GM20431 (cell line): ENCODE measurements at regions not wholly inside any gene's neighbourhood (a gene's known extent, or its start where the extent isn't known, plus 50 kb on each side); places are given as distances from the start of the nearest gene placed in this dataset.

Source experiments
- in situ Hi-C: fragments of 300-500 bp; cut with MseI, MboI; formaldehyde crosslinking; loops from one replicate; pipeline ENCODE4 v1.15.0; 2020; ENCODE audit warnings: low sequenced_read_pairs; ENCODE audit not compliant: unreplicated experiment

DNA sequence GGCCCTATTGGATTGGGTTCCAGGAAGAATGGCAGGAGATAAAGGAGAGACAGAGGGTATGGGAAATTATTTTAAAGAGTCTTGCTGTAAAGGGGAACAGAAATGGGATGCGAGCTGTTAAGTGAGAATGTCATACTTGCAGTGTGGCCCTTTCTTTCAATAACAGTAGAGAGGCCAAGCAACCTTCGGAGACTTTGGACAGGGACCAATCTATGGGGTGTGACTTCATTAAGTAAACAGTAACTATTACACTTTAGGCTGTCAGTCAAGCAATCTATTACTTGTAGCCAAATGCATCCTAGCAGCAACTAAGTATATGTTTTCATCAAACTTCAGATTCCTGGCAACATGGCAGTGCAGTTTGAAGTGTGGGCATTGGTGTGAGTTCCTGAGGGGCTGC lies 376.2 kb upstream of the LARGE1 start:
- in situ Hi-C loops = no loop called here

DNA sequence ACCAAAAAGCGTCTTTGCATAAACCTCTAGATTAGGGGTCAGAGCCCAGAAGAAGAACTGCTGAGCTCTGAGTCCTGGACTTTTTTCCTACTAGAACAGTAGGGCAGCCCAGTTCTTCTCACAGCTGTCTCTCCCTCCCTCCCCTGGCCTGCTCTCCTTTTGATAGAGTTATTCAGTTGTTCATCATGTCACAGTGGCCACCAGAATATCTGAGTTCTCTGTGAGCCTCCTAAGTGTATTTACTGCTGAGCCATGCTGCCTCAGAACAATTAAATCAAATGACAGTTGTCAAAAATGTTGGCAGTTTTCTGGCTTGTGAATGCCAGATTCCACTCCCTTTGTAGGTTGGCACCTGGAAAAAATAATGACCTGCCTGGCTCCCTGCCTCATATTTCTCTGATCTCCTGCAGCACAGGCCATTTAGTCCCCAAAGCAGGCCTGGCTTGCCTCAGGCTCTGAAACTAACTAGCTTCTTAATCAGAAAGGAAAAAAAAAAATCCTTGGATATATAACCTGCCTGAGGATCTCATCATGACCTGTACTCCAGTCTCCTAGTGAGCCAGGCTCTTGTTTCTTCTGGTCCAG lies 377.4 kb upstream of the LARGE1 start:
- in situ Hi-C loops = no loop called here

DNA sequence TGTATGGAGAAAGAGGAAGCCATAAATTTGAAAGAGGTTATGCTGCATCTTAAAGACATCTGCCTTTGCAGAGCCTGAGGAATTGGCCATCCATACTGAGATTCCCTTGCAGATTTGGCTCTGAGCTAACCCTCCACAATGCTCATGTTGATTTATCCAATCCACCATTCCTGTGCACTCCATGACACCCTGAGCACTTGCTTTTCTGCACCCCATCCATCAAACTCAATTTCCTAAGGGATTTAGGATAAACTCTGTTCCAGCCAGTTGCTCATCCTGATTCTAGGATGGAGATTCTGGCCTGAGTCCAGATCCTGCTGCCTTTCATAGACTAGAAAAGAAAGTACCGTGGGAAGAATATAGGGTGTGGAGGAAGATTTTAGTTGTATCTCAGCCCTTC lies 379.2 kb upstream of the LARGE1 start:
- in situ Hi-C loops = no loop called here

DNA sequence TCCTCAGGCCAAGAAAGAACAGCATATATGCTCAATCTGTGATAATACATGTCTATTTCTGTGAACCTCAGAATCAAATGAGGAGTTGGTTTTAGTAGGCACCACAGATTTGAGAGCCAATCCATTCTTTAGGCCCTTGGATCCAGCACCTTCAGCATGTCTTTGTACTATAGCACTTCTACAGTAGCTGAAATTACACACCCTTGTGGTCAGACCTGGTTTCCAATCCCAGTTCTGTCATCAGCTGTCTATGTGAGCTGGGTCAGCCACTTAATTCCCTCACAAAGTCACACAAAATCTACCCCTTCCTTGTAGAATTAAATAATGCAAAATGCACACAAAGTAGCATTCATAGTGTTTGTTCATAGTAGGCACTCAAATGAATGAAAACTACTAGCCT lies 381.3 kb upstream of the LARGE1 start:
- in situ Hi-C loops = no loop called here

DNA sequence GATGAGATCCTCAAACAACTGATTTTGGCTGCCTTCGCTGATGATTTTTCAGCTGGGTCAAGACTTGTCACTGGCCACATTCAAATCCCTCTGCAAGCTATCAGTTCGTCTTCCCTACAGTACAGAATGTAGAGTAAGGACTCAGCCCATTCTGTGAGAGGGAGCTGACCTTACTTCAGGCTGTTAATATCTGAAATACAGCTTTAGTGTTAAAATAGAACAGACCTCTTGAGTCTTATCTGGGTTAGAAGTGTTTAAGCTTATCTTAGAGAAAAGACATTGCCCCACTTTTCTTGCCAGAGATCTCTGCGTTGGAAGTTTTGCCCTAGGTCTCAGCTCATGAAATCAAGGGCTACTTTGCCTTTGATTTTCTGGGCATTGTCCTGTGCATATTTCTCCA lies 383.4 kb upstream of the LARGE1 start:
- in situ Hi-C loops = no loop called here

DNA sequence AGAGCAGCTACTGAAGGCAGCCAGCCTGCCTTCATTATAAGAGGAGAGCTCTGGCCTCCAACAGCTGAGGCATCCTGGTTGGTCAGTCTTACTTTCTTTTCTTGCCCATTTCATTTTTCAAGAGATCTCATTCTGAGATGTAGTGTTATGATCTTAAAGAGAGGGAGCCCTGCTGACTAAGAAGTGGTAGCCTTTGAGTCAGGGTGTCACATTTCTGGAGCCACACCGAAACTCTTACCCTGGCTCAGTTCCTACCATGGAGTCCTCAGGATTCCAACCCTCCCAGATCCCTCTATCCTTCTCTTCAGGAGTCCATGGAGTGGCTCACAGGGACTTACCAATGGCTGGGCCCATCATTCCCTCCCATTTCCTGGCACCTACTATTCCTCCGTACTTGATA lies 386.1 kb upstream of the LARGE1 start:
- in situ Hi-C loops = no loop called here

DNA sequence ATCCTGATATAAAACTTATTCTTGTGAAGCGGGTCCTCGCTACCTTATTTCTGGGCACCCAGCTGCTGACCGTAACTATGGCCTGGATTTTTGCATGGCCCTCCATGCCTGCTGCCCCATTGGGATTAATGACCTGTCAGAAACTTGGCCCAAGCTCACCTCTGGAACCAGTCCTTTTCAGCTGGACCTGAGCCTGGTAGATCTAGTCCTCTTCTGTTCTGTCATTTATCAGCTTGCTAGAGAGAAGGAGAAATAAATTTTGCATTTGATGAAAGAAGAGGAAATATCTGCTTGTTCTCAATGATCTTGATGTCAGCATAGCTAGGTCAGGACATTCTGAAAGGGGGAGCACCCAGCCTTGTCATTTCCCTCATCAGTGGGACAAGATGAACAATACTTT lies 387.8 kb upstream of the LARGE1 start:
- in situ Hi-C loops = no loop called here

DNA sequence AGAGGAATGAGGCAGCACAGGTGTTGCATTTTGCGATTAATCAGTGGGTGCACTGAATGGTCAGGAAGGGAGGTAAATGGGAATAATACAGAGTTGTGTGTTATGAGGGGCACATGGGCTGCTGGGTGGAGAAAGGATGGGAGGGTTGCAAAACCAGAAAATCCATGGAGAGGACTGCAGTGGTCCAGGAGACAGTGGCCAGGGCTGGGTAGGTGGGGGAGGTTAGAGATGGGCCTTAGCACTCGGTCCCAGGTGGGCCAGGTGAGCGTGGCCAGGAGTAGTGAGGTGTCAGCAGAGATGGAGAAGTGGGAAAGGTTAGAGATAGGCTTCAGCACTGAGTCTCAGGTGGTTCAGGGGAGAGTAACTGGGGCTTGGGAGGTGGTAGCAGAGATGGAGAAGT lies 399.1 kb upstream of the LARGE1 start:
- in situ Hi-C loops = no loop called here

DNA sequence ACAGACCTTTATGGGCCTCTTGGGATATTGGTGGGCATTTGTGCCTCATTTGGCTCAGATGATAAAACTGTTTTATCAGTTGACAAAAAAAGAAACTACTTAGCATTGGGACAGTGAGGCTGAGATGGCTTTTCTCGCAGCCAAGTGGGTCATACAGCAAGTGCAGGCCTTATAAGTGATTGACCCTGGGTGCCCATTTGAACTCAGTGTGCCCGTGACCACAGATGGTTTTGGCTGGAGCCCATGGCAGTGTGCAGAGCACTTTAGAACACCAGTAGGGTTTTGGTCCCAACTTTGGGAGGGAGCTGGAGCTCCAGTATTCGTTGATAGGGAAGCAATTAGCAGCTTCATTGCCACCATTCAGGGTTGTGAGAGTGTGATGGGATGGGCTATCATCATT lies 404.5 kb upstream of the LARGE1 start:
- in situ Hi-C loops = no loop called here

DNA sequence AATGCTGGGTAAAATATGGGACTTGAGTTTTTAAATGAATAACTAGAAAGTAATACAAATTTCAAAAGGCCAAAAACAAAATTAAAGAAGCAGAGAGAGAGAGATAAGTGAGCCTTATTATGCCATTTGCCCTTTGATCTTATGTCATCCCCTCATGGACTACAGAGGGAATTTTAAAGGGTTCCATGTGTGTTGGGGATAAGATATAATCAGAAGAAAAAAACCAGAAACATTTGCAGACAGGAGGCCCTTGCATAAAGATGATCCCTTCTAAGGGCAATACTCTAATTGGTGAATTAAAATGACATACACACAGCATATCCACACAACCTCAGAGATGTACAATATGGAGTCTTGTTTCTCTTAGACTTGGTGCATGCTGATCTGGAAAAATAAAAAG lies 406.6 kb upstream of the LARGE1 start:
- in situ Hi-C loops = no loop called here

DNA sequence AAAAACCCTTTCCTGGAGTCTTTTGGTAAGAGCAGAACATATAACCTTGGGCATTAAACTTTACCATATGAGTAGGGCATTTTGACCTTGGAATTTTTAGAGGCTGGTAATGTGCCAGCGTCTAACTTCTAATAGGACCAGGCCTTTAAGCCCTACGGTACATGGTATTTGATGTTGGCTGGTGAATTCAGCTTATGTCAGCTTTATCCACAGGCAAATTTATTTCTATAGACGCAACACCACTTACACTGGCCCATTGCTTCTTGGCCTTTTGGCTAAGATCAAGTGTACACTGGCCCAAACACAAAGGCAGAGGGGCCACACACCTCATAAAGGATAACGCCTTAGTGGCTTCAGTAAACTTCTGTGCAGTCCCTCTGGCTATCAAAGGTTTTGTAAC lies 410.2 kb upstream of the LARGE1 start:
- in situ Hi-C loops = no loop called here

DNA sequence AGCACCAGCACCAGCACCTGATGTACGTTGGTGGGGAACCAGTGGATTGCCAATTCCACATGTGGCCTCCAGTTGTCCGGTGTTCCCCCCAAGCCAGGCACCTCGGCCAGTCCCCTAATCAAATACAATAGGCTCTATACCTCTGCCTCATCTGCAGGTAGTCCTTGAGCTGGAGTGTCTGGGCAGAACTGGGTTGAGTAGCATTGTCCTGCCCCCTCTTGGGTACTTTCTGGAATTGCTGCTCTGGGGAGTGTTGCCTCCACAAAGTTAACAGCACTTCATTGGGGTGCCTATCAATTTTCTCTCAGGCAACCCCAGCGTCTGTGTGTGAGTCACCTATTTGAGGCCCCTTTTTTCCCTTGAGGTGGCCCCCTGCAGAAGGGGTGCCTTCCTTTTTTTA lies 413.0 kb upstream of the LARGE1 start:
- in situ Hi-C loops = no loop called here

DNA sequence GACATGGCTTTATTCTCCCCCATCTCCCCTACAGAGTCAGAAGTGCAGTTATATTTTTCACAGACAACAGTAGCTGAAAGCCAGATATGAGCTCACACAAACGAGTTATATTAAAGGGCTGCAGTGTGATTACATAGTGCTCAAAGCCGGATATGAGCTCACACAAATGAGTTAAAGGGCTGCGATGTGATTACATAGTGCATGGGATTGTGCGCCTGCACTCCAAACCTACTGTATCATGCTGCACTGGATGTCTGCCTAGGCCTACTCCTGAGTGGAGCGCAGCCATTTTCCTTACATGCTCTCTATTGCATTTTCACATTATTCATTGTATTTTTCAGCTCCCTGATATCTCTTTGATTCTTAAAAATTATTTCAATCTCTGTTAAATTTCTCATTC lies 414.6 kb upstream of the LARGE1 start:
- in situ Hi-C loops = no loop called here

DNA sequence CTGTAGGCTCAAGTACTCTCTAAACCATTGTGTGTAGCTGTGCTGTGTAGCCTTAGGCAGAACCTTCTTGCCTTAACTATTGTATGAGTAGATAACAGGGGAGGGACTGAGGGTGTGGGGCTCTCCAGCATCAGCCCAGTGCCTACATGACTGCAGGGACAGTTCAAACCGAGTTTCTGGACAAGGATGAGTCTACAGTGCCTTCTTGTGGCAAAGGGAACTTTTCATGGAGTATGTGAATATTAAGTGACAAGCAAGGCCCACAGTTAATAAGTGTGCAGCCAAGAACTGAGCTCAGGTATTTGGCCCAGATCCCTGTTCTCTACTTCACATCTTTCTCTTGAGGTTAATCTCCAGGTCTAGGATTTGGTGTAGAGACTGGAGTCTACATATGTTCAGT lies 424.4 kb upstream of the LARGE1 start:
- in situ Hi-C loops = no loop called here

DNA sequence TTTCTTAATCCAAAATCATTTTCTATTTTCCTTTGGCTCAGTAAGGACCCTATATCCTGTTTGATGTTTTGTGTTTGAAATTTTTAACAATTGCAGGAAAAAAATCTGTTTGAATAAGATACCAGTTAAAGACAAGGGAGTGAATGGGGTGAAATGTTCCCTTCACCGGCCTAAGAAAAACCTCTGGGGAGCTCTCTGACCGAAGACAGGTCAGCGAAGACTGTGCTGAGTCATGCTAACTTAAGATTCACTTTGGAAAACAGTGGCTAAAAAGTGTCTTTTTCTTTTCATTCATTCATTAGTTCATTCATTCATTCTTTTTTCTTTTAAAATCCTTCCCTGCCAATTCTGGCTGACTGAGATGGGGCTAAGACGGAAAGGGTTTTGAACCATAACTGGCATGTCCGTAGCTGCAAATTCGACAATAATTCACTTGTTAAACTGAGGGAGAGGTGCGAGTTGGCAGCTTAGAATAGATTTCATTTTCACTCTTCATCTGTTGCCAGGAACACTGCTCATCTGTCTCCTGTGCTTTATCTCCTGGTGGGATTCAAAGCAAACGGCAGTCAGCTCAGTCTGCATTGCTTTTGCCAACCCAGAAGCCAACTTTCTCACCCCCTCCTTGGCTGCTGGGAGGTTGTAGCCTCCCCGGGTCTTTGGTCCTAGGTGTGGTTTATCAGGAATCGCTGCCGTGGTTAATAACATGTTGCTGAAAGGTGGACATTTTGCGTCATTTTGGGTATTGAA lies 434.0 kb upstream of the LARGE1 start:
- in situ Hi-C loops = no loop called here

DNA sequence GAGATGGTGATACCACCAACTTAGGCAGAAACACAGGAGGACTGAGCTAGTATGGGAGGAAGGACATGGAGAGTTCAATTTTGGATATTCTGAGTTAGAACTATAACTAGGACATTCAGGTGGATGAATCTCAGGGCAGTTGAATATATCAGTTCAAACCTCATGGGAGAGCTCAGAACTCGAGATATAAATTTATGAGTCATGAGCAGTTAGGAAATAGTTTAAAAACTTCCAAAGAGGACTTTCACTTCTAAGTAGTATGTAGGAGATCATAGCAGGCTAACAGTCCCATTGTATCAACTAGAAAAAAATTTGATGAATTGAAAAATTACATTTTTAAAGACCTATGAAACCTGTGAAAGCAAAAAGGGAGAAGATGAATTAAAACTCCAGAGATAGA lies 436.2 kb upstream of the LARGE1 start:
- in situ Hi-C loops = no loop called here

DNA sequence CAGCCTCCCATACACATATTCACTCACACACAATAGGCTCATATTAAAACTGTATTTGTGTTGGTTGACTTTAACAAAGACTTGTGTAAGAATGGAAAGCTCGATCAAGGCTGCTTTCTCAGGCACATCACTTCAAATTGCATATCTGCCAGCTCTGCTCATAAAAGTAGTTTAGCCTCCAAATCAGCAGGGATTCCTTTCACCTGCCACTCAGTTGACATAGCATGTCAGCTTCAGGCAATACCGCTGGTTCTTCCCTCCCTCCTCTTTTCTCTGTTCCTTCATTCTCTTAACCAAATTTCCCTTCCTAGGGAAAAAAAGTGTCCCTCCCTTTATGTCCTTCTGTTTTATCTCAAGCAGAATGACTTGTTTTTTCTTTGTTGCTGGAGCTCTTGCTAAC lies 450.4 kb upstream of the LARGE1 start:
- in situ Hi-C loops = no loop called here

DNA sequence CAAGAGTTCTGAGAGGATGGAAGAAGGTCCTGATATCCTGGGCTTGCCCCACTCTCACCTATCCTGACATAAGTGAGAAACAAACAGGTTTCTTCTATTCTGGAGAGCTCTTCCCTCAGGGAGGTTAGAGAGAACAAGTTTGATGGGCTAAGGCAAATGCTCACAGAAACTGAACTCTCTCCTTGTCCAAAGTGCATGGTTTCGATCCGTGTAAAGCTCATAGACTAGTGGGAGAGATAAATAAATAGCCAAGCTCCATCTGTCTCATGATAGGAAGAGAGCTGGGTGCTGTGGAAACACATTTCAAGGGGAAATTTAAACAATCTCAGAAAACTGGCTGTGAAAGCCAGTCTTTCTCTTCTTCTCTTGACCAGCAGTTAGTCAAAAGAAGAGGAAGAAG lies 459.5 kb upstream of the LARGE1 start:
- in situ Hi-C loops = no loop called here

DNA sequence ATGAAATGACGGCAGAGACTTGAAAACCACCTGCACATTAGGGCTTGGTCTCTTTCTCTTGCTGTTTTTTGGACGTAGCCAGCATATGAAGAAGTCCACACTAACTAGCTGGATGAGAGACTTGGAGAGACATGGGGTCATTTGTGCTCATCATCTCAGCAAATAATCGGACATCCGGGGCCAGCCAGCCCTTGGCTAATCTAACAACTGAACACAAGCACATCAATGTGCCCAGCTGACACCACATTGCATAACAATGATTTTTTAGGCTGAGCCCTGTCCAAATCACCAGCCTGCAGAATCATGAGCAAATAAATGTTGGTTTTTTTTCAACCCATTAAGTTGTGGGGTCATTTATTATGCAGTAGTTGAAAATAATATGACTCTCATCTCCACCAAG lies 460.3 kb upstream of the LARGE1 start:
- in situ Hi-C loops = no loop called here

DNA sequence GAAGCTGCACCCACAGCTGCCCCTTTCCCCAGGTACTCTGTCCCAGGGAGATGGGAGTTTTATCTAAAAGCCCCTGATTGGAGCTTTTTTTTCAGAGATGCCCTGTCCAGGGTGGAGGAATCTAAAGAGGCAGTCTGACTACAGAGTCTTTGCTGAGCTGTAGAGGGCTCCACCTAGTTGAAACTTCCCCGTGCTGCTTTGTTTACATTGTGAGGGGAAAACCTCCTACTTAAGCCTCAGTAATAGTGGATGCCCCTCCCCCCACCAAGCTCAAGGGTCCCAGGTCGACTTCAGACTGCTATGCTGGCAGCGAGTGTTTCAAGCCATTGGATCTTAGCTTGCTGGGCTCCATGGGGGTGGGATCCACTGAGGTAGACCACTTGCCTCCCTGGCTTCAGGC lies 470.1 kb upstream of the LARGE1 start:
- in situ Hi-C loops = no loop called here

DNA sequence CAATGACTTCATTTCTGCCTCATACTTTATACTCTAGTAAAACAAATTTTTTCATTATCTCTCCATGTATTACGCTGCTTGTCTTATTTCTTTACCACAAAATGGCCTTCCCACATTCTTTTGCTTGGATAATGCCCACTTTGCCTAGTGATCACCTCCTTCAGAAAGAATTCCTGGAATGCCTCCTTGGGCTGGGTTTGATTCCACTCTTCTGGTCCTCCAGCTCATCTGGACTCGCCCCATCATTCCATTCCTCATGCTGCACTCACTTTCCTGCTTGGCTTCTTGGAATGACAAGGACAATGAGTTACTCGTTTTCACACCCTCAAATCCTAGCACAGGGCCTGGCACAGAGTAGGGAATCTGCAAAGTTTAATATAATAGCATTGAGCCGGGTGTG lies 475.1 kb upstream of the LARGE1 start:
- in situ Hi-C loops = no loop called here

DNA sequence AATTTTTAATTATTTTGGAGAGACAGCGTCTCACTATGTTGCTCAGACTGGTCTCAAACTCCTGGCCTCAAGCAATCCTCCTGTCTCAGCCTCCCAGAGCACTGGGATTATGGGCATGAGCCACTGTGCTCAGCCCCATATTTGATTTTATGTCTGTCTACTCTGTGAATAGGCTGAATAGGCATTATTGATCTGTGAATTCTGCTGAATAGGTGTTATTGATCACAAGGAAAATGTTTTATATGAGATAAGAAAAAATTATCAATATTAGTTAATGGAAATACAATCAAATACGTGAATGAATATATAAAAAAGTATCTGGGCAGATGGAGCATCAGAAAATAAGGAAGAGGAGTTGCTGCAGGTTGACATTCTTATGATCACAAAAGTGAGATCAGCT lies 483.4 kb upstream of the LARGE1 start:
- in situ Hi-C loops = loop anchor here (25.0 kb wide), 1 partner anchor 609 kb away; no protein-coding TSS in a partner anchor
